HG03439 (cell line): ENCODE measurements at regions not wholly inside any gene's neighbourhood (a gene's known extent, or its start where the extent isn't known, plus 50 kb on each side); places are given as distances from the start of the nearest gene placed in this dataset.

ENCODE experiments used
- ATAC-seq: cut with Tn5 transposase; IDR thresholded peaks from one replicate; pipeline ENCODE4 v1.9.1; 2021; ENCODE audit warnings: mild to moderate bottlenecking, moderate library complexity; ENCODE audit not compliant: unreplicated experiment

- no peak for ATAC-seq
Observed at GRCh38 chr3:101946906-101947305, 97.6 kb downstream of the NFKBIZ start.

GRCh38 chr3:101950510-101950909 lies 101.2 kb downstream of the NFKBIZ start:
- ATAC-seq = no peak

- no peak for ATAC-seq
Observed at GRCh38 chr3:101950985-101951733, 101.8 kb downstream of the NFKBIZ start.

GRCh38 chr3:101954361-101954760 lies 105.0 kb downstream of the NFKBIZ start:
- no peak for ATAC-seq

- no peak for ATAC-seq
Observed at GRCh38 chr3:101954936-101955335, 105.6 kb downstream of the NFKBIZ start.

- ATAC-seq = no peak
Observed at GRCh38 chr3:101962055-101962454, 112.7 kb downstream of the NFKBIZ start.

- ATAC-seq = no peak
Observed at GRCh38 chr3:101963902-101964362, 114.6 kb downstream of the NFKBIZ start.

GRCh38 chr3:101964861-101965260 lies 115.5 kb downstream of the NFKBIZ start:
- ATAC-seq = no peak

- ATAC-seq = no peak
Observed at GRCh38 chr3:101966226-101966625, 116.9 kb downstream of the NFKBIZ start.

- no peak for ATAC-seq
Observed at GRCh38 chr3:101970212-101970611, 120.9 kb downstream of the NFKBIZ start.

- no peak for ATAC-seq
Observed at GRCh38 chr3:101970905-101971304, 121.6 kb downstream of the NFKBIZ start.

- no peak for ATAC-seq
Observed at GRCh38 chr3:101972430-101973162, 123.3 kb downstream of the NFKBIZ start.

GRCh38 chr3:101973163-101973505 lies 123.8 kb downstream of the NFKBIZ start:
- ATAC-seq = no peak

GRCh38 chr3:101975415-101975814 lies 126.1 kb downstream of the NFKBIZ start:
- peak; percentile 39 for ATAC-seq

- peak; percentile 96 for ATAC-seq
Observed at GRCh38 chr3:101976473-101976872, 127.2 kb downstream of the NFKBIZ start.

- ATAC-seq = no peak
Observed at GRCh38 chr3:101978348-101978747, 129.0 kb downstream of the NFKBIZ start.

- no peak for ATAC-seq
Observed at GRCh38 chr3:101979033-101979432, 129.7 kb downstream of the NFKBIZ start.

- no peak for ATAC-seq
Observed at GRCh38 chr3:101984356-101984755, 135.0 kb downstream of the NFKBIZ start.

- peak; percentile 41 for ATAC-seq
Observed at GRCh38 chr3:101988596-101988995, 139.3 kb downstream of the NFKBIZ start.

- ATAC-seq = no peak
Observed at GRCh38 chr3:101989578-101990200, 140.4 kb downstream of the NFKBIZ start.

GRCh38 chr3:101992863-101993262 lies 143.5 kb downstream of the NFKBIZ start:
- ATAC-seq = no peak

GRCh38 chr3:101994386-101994785 lies 145.1 kb downstream of the NFKBIZ start:
- no peak for ATAC-seq
